ENCODE measurements at regions not wholly inside any gene's neighbourhood (a gene's known extent, or its start where the extent isn't known, plus 50 kb on each side); places are given as distances from the start of the nearest gene placed in this dataset.

DNA sequence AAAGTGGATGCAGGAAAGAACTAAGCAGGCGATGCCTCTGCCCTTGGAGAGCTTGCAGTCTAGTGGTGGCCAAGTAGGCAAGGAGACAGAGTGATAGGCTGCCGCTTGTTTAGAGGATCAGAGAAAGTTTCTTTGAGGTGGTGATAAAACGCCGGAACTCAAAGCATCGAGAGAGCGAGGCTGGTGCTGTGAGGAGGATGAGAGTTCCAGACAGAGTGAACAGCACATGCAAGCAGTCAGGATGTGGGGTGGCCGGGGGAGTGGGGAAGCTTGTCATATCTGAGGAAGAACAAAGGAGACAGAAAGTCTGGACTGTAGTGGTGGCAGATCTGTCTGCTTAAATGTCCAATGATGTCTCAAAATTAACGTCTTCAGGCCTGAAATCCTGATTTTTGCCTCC, 319.7 kb downstream of the SNAPC1 start:
- Histone ChIP-seq H2BK120ac (ENCODE audit: low read depth, low read length) (no peak overlapping the region), H2AK9ac (replicated peaks; ENCODE audit: low read depth, low read length, poor library complexity) (no peak overlapping the region), H3K56ac (ENCODE audit: extremely low read depth, insufficient read depth, low read length) (no peak overlapping the region), H4K8ac (ENCODE audit: low read depth in 2 of 2, low read length in 2 of 2) (no peak overlapping the region), H3K36me3 (ENCODE audit: control insufficient read depth, insufficient read depth, low read length) (no peaks in the 10 kb centered on the region), H2AK5ac (ENCODE audit: low read depth, low read length) (no peak overlapping the region), H2BK5ac (ENCODE audit: low read depth, low read length, poor library complexity, severe bottlenecking) (no peak overlapping the region), H3K27ac (ENCODE audit: insufficient read depth, low read length) (no peak overlapping the region), H4K91ac (ENCODE audit: insufficient read depth, low read depth, low read length) (no peak overlapping the region), H3K4me2 (ENCODE audit: low read depth, low read length) (no peak overlapping the region), H3K79me1 (ENCODE audit: low read depth in 1 of 2, low read length in 2 of 2) (no peaks in the 10 kb centered on the region; a peak in 1 of 4 replicates), H3K27me3 (ENCODE audit: control insufficient read depth, insufficient read depth, low read length) (no peaks in the 10 kb centered on the region), H3K9me1 (ENCODE audit: insufficient read depth, low read length) (peaks cover 3% of the 10 kb centered on the region; the same call in 1 of the 2 replicates), H3K4ac (ENCODE audit: low read depth, low read length) (no peak overlapping the region), H4K20me1 (ENCODE audit: insufficient read depth, low read length) (no peaks in the 10 kb centered on the region), H3K18ac (ENCODE audit: low read depth, low read length) (no peak overlapping the region), H4K5ac (ENCODE audit: low read depth, low read length) (no peak overlapping the region), H3K9ac (ENCODE audit: low read depth, low read length) (no peak overlapping the region), H2AFZ (replicated peaks; ENCODE audit: low read length, poor library complexity) (no peak overlapping the region), H3K9me3 (ENCODE audit: control insufficient read depth, insufficient read depth, low read length) (peaks cover 2% of the 10 kb centered on the region; the same call in 1 of the 2 replicates), H3K14ac (replicated peaks; ENCODE audit: low read depth, low read length) (no peak overlapping the region), H3K4me3 (ENCODE audit: insufficient read depth, low read depth, low read length) (no peak overlapping the region), H2BK20ac (ENCODE audit: low read depth, low read length) (no peak overlapping the region), H2BK15ac (ENCODE audit: low read depth, low read length) (no peak overlapping the region), H3K4me1 (ENCODE audit: control insufficient read depth, insufficient read depth, low read length) (no peaks in the 10 kb centered on the region), H3K23ac (ENCODE audit: low read depth, low read length) (no peak overlapping the region)
- ChIA-PET POLR2A (ENCODE audit: unreplicated experiment) (no interaction called here), CTCF (no interaction called here)
- DNase-seq (no peak), ATAC-seq (ENCODE audit: low read depth) (no peak)
- BruUV-seq (replicated peaks), result no TSS peak
- 58% methylated on average over 4 of the region's 8 CpGs; no CpG with 5 or more reads in 1 of the 2 experiments for WGBS, 2 experiments (ENCODE audit: extremely low coverage in 2 of 2, insufficient read length in 1 of 2)
- dilution Hi-C loops (cut with HindIII; ENCODE audit: low sequenced_read_pairs, unreplicated experiment) (no loop called here), in situ Hi-C loops (cut with MboI; ENCODE audit: low sequenced_read_pairs) (no loop called here), intact Hi-C loops (cut with micrococcal nuclease) (no loop called here)
- TF ChIP-seq CHD1 (IDR thresholded peaks at IDR 0.05; ENCODE audit: low read depth, low read length) (no peak), MXI1 (IDR thresholded peaks at IDR 0.05; ENCODE audit: borderline replicate concordance, low read depth, low read length) (no peak), BHLHE40 (IDR thresholded peaks at IDR 0.05; ENCODE audit: low read depth, low read length) (no peak), RCOR1 (IDR thresholded peaks at IDR 0.05; ENCODE audit: insufficient replicate concordance, low read length) (no peak), NFE2L2 (IDR thresholded peaks at IDR 0.05; ENCODE audit: low read depth, low read length) (no peak), FOS (IDR thresholded peaks at IDR 0.05; ENCODE audit: low read depth, low read length) (no peak), CEBPB (IDR thresholded peaks at IDR 0.05; ENCODE audit: low read depth, low read length) (no peak), RFX5 (IDR thresholded peaks at IDR 0.05; ENCODE audit: low read depth, low read length) (no peak), RAD21 (IDR thresholded peaks at IDR 0.05; ENCODE audit: low read length) (no peak)
- TF ChIP-seq, protein P1, sequence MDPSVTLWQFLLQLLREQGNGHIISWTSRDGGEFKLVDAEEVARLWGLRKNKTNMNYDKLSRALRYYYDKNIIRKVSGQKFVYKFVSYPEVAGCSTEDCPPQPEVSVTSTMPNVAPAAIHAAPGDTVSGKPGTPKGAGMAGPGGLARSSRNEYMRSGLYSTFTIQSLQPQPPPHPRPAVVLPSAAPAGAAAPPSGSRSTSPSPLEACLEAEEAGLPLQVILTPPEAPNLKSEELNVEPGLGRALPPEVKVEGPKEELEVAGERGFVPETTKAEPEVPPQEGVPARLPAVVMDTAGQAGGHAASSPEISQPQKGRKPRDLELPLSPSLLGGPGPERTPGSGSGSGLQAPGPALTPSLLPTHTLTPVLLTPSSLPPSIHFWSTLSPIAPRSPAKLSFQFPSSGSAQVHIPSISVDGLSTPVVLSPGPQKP (IDR thresholded peaks at IDR 0.05; ENCODE audit: borderline replicate concordance, low read depth, low read length), result no peak
- TF ChIP-seq, protein P2, sequence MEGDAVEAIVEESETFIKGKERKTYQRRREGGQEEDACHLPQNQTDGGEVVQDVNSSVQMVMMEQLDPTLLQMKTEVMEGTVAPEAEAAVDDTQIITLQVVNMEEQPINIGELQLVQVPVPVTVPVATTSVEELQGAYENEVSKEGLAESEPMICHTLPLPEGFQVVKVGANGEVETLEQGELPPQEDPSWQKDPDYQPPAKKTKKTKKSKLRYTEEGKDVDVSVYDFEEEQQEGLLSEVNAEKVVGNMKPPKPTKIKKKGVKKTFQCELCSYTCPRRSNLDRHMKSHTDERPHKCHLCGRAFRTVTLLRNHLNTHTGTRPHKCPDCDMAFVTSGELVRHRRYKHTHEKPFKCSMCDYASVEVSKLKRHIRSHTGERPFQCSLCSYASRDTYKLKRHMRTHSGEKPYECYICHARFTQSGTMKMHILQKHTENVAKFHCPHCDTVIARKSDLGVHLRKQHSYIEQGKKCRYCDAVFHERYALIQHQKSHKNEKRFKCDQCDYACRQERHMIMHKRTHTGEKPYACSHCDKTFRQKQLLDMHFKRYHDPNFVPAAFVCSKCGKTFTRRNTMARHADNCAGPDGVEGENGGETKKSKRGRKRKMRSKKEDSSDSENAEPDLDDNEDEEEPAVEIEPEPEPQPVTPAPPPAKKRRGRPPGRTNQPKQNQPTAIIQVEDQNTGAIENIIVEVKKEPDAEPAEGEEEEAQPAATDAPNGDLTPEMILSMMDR (conservative IDR thresholded peaks at IDR 0.05; ENCODE audit: low read depth, low read length), result no peak

Data from IMR-90 (cell line).